Natural killer cell (primary cell): ENCODE measurements at regions not wholly inside any gene's neighbourhood (a gene's known extent, or its start where the extent isn't known, plus 50 kb on each side); places are given as distances from the start of the nearest gene placed in this dataset.

Experiments
- ATAC-seq, 3 donors: fragments of 150-1000 bp in 2 of 3; fragments of 200-7000 bp in 1 of 3; cut with Tn5 transposase; 1 replicate in 1 of 3; 2 replicates in 2 of 3; pipeline ENCODE4 v1.10.0; 2021; ENCODE audit warnings: mild to moderate bottlenecking in 2 of 3, moderate library complexity in 2 of 3
- DNase-seq, 2 donors: peaks; one replicate each; pipeline versions ENCODE4 v3.0.0 to v3.0.0-alpha.2; 2013 to 2021; ENCODE audit warnings: mixed read lengths in 1 of 2
- H3K27ac ChIP-seq: one replicate; pipeline ENCODE4 v1.5.1; 2013; ENCODE audit warnings: mild to moderate bottlenecking, low read length
- H3K27me3 ChIP-seq: one replicate; pipeline ENCODE4 v1.6.1; 2013; ENCODE audit warnings: low read length; ENCODE audit not compliant: control insufficient read depth, insufficient read depth
- H3K36me3 ChIP-seq: one replicate; pipeline ENCODE4 v1.6.1; 2013; ENCODE audit warnings: low read length; ENCODE audit not compliant: control insufficient read depth, insufficient read depth
- H3K4me1 ChIP-seq: one replicate; pipeline ENCODE4 v1.6.1; 2013; ENCODE audit warnings: low read length; ENCODE audit not compliant: control insufficient read depth, insufficient read depth
- H3K4me3 ChIP-seq: one replicate; pipeline ENCODE4 v1.5.1; 2013; ENCODE audit warnings: low read length
- H3K9me3 ChIP-seq: one replicate; pipeline ENCODE4 v1.6.1; 2013; ENCODE audit warnings: low read length; ENCODE audit not compliant: control insufficient read depth, insufficient read depth
- H3K27ac Mint-ChIP-seq, 2 donors: one replicate each; pipeline ENCODE4 v1.8.0; 2022; ENCODE audit warnings: mild to moderate bottlenecking in 2 of 2, mixed read lengths in 2 of 2, moderate library complexity in 1 of 2
- H3K27me3 Mint-ChIP-seq, 2 donors: one replicate each; pipeline ENCODE4 v1.8.0; 2022; ENCODE audit warnings: low read depth in 2 of 2, mixed read lengths in 2 of 2
- H3K36me3 Mint-ChIP-seq: one replicate; pipeline ENCODE4 v1.8.0; 2022; ENCODE audit warnings: mixed read lengths
- H3K4me1 Mint-ChIP-seq, 2 donors: one replicate each; pipeline ENCODE4 v1.8.0; 2022; ENCODE audit warnings: mixed read lengths in 2 of 2
- H3K4me3 Mint-ChIP-seq: one replicate; pipeline ENCODE4 v1.8.0; 2022; ENCODE audit warnings: mild to moderate bottlenecking, moderate library complexity, mixed read lengths
- H3K9me3 Mint-ChIP-seq, 2 donors: one replicate each; pipeline ENCODE4 v1.8.0; 2022; ENCODE audit warnings: mixed read lengths in 2 of 2
- CTCF ChIP-seq: fragments of 200-600 bp; IDR thresholded peaks from one replicate; pipeline ENCODE4 v1.8.0; 2022; ENCODE audit warnings: antibody characterized with exemption
- WGBS: methylation state at CpG from one replicate; pipeline ENCODE4 v1.1.7; 2013; ENCODE audit warnings: missing lambda C conversion rate; ENCODE audit not compliant: insufficient coverage; 5-methylcytosine and 5-hydroxymethylcytosine counted together
- intact Hi-C: fragments of 100-400 bp; cut with micrococcal nuclease; formaldehyde crosslinking; loops from one replicate; pipeline ENCODE4 v1.14.2; 2022

- no peaks in the 10 kb centered on the region for H3K27me3 ChIP-seq
- no peaks in the 10 kb centered on the region for H3K27me3 Mint-ChIP-seq
- H3K36me3 ChIP-seq = no peaks in the 10 kb centered on the region
- peaks cover 8% of the 10 kb centered on the region for H3K36me3 Mint-ChIP-seq
- no peak overlapping the region for H3K27ac Mint-ChIP-seq
- H3K27ac ChIP-seq = no peak overlapping the region
- no peak overlapping the region for H3K4me3 ChIP-seq
- TF ChIP-seq CTCF = no peak
- peaks cover 12 to 28% of the 10 kb centered on the region in 2 donors for H3K9me3 Mint-ChIP-seq
- ATAC-seq = no peak
- no peaks in the 10 kb centered on the region for H3K4me1 ChIP-seq
- DNase-seq = no peak
- 72% methylated on average over 2 of the region's 2 CpGs for WGBS
- intact Hi-C loops = no loop called here
- H3K4me1 Mint-ChIP-seq = no peaks in the 10 kb centered on the region
- peaks cover 8% of the 10 kb centered on the region for H3K9me3 ChIP-seq
- no peak overlapping the region for H3K4me3 Mint-ChIP-seq
Observed at GRCh38 chr13:82800391-82800790, 1081.9 kb downstream of the SLITRK1 start.

- Mint-ChIP-seq H3K27me3 (no peaks in the 10 kb centered on the region), H3K4me1 (no peaks in the 10 kb centered on the region), H3K27ac (no peak overlapping the region), H3K4me3 (no peak overlapping the region), H3K36me3 (no peaks in the 10 kb centered on the region), H3K9me3 (peaks cover 9 to 17% of the 10 kb centered on the region in 2 donors)
- ATAC-seq (no peak), DNase-seq (no peak)
- WGBS = 67% methylated on average over 1 of the region's 1 CpG
- Histone ChIP-seq H3K4me1 (no peaks in the 10 kb centered on the region), H3K27me3 (no peaks in the 10 kb centered on the region), H3K9me3 (peaks cover 3% of the 10 kb centered on the region), H3K36me3 (no peaks in the 10 kb centered on the region), H3K4me3 (no peak overlapping the region), H3K27ac (no peak overlapping the region)
- intact Hi-C loops = no loop called here
- TF ChIP-seq CTCF = no peak
Observed at GRCh38 chr13:82797876-82798275, 1084.4 kb downstream of the SLITRK1 start.

DNA sequence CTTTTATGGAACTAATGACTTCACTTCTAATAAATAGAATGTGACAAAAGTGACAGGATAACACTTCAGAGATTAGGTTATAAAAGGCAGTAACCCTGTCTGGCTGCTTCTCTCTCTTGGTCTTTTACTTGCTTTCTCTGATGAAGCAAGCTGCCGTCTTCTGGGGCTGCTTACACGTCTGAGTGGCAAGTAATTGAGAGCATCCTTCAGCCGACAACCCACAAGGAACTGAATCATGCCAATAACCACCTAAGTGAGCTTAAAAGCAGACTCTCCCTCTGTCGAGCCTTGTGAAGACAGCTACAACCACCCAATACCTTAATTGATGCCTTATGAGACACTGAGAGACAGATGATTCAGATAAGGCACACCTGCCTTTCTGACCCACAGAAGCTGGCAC, 1091.2 kb downstream of the SLITRK1 start:
- DNase-seq (no peak), ATAC-seq (no peak)
- TF ChIP-seq CTCF = no peak
- H3K36me3 Mint-ChIP-seq = no peaks in the 10 kb centered on the region
- peaks cover 7% of the 10 kb centered on the region for H3K9me3 ChIP-seq
- H3K4me3 Mint-ChIP-seq = no peak overlapping the region
- H3K4me1 ChIP-seq = no peaks in the 10 kb centered on the region
- no peaks in the 10 kb centered on the region for H3K27me3 Mint-ChIP-seq
- no peaks in the 10 kb centered on the region for H3K4me1 Mint-ChIP-seq
- H3K36me3 ChIP-seq = no peaks in the 10 kb centered on the region
- WGBS = 74% methylated on average over 4 of the region's 4 CpGs
- H3K4me3 ChIP-seq = no peak overlapping the region
- intact Hi-C loops = no loop called here
- no peaks in the 10 kb centered on the region for H3K27me3 ChIP-seq
- peaks cover 5 to 8% of the 10 kb centered on the region in 2 donors for H3K9me3 Mint-ChIP-seq
- H3K27ac Mint-ChIP-seq = no peak overlapping the region
- H3K27ac ChIP-seq = no peak overlapping the region

DNA sequence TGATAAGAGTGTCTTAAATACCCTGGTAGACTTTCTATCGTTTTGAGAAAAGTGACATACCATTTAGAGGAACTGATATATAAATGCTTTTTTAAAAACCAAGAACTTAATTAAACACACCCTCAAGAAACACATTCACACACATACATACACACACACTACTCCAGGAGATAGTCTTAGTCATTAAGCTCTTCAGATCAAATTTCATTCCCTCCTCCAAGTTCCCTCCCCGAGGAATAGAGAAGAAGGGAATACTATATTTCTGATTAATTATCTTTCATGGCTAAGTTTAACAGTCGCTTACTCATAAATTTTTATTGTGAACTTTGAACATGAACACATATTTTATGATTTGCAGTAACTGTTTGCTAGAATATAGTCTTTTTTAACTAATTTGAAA, 1109.5 kb downstream of the SLITRK1 start:
- no peak for ATAC-seq

More for the DNA sequence above, 1109.5 kb downstream of the SLITRK1 start:
- no peak overlapping the region for H3K4me3 ChIP-seq
- H3K36me3 ChIP-seq = no peaks in the 10 kb centered on the region
- no peaks in the 10 kb centered on the region for H3K27me3 ChIP-seq
- H3K27ac ChIP-seq = no peak overlapping the region
- Mint-ChIP-seq H3K36me3 (no peaks in the 10 kb centered on the region), H3K27ac (no peak overlapping the region), H3K4me3 (no peak overlapping the region), H3K9me3 (peaks cover 8 to 10% of the 10 kb centered on the region in 2 donors), H3K27me3 (no peaks in the 10 kb centered on the region), H3K4me1 (no peaks in the 10 kb centered on the region)
- no peak for TF ChIP-seq CTCF
- H3K4me1 ChIP-seq = no peaks in the 10 kb centered on the region
- WGBS = no CpG with 5 or more reads among the region's 3 CpGs
- DNase-seq = no peak
- intact Hi-C loops = no loop called here
- H3K9me3 ChIP-seq = peaks cover 5% of the 10 kb centered on the region
